ENCODE measurements at regions not wholly inside any gene's neighbourhood (a gene's known extent, or its start where the extent isn't known, plus 50 kb on each side); places are given as distances from the start of the nearest gene placed in this dataset.
"Not testable (repeated sequence)": the region's sequence is repeated elsewhere in the genome, so short reads cannot be mapped to it uniquely, and the experiment has no call there.

DNA sequence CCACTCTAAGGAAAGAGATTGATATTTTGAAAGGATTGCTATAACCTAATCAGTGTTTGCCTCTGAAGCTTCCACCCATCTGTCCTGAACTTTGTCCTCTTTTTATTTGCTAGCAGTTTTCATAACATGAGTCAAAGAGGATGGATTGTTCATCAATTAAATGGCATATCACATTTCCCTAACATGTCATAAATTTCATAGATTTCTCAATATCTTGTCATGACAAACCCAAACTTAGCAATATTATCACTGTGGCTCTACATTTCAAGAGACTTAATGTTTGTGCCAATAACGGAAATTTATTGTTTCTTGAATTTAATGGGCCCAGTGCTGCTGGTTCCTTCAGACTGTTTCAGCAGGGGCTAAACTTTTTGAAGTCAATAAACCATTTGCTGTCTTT is 330.3 kb downstream of the CAAP1 start:
- DNase-seq, result no peak

GRCh38 chr9:26561928-26562327 is 330.7 kb downstream of the CAAP1 start:
- DNase-seq, result peak in 1 of 2 experiments; percentile 6

GRCh38 chr9:26559506-26559905 is 333.1 kb downstream of the CAAP1 start:
- DNase-seq, result no peak

- DNase-seq, result no peak
Measured at GRCh38 chr9:26551971-26552370, 340.6 kb downstream of the CAAP1 start.

GRCh38 chr9:26551451-26551850 is 341.2 kb downstream of the CAAP1 start:
- no peak for DNase-seq

- DNase-seq, result no peak
Measured at GRCh38 chr9:26548781-26549290, 343.8 kb downstream of the CAAP1 start.

GRCh38 chr9:26539867-26540493 is 352.6 kb downstream of the CAAP1 start:
- DNase-seq, result no peak

DNA sequence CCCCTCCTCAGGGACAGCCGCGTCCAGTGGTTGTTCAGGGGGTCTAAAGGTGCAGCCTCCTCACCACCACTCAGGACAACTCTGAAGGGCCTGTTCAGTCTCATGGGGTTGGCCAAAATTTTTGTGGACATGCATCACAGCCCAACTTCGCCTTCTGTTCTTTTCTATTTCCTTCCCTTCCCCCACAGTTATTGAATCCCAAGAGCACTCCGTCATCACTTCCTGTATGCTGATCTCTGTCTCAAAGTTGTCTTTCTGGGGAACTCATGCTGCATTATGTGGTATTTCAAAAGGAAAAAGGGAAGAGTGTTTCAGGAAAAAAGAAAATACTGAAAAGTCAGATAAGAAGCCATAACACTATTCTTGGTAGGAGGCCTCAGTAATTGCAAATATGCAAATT is 355.4 kb downstream of the CAAP1 start:
- DNase-seq, result no peak

DNA sequence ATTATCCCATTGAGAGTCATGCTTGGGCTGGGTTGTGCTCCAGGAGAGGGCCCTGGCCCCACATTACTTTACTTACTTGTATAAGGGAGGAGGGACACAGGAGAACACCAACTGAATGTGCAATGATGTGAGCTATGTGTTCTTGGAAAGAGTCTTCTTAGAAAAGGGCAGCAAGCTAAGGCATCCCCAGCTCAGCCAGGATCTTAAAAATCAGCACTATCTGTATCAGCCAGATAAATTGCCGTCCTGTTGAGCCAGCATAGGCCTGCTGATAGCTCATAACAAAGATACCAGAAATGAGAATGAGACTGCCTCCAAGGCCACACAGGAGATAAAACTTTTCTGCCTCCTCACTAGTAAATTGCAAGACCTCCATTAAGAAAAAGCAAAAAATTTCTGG is 357.5 kb downstream of the CAAP1 start:
- DNase-seq, result no peak

DNA sequence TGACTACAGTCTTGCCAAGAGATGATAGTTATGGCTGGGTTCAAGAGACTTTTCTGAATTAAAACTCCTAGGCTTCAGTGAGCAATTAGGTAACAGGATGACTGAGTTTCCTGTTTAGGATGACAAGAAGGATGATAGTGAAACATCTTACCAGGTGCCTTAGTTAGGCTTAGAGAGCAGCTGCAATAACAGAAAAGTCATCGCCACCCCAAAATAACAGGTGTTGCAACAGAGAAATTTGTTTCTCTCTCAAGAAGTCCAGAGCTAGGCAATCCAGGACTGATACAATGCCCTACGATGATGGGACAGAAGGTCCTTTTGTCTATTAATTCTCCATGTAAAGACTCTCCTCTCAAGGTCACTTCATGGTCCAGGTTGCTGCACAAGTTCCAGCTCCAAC is 361.8 kb downstream of the CAAP1 start:
- no peak for DNase-seq

GRCh38 chr9:26527931-26528330 is 364.7 kb downstream of the CAAP1 start:
- DNase-seq, result no peak

DNA sequence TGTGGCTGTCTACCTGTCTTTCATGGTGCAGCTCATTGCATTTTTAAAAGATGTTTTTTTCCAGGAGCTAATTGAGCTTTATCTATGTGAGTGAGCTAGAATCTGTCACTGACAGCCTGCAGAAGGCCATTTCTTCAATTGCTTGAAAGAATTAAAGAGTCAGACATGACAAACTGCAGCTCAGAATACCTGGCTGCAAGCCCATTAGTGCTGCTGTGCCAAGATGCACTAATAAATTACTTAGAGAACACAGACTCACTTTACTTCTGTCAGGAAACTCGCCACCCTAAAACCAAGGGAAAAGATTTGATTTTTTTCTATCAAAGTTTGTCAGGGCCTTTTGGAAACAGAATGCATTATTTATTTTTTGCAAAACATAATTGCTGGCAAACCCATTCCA is 368.3 kb downstream of the CAAP1 start:
- no peak for DNase-seq

- DNase-seq, result no peak
Measured at GRCh38 chr9:26523577-26523976, 369.0 kb downstream of the CAAP1 start.

- no peak for DNase-seq
Measured at GRCh38 chr9:26520141-26520540, 372.5 kb downstream of the CAAP1 start.

GRCh38 chr9:26516773-26517343 is 375.7 kb downstream of the CAAP1 start:
- no peak for DNase-seq

GRCh38 chr9:26513730-26514129 is 378.9 kb downstream of the CAAP1 start:
- DNase-seq, result no peak

DNA sequence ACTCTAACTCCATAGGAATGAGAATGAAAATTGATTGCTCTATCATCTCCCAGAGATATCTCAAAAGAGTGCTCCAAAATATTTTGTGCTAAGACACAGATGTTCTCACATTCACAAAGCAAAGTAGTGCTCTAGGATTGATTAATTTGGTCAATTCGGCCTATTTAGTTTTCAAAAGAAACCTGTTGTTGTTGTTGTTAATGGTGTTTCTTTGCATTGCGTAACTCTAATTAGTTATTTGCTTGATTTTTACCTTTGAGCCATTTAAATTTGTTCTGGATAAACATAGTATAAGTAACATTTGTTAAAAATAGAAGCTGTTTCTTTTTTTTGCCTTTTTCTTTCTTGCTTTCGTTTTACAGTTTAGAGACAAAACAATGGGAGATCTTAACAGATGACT is 382.5 kb downstream of the CAAP1 start:
- no peak for DNase-seq

GRCh38 chr9:26508897-26509296 is 383.7 kb downstream of the CAAP1 start:
- no peak for DNase-seq

DNA sequence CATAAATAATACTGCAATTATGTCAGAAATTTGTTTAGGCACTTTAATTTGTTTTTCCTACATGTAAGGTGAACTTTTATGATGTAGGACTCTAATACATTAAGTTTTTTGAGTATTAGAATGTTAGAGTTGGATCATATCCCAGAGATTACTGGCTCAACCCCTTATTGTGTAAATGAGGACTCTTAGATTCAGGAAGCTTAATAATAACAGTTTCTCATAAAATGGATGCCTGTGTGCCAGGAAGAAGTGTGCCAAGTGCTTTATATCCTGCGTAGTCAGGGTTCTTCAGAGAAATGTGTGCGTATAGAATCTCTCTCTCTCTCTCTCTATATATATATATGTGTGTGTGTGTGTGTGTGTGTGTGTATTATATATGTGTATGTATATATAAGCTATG is 388.5 kb downstream of the CAAP1 start:
- no peak for DNase-seq

GRCh38 chr9:26502311-26502710 is 390.3 kb downstream of the CAAP1 start:
- DNase-seq, result peak in 1 of 2 experiments; percentile 39

DNA sequence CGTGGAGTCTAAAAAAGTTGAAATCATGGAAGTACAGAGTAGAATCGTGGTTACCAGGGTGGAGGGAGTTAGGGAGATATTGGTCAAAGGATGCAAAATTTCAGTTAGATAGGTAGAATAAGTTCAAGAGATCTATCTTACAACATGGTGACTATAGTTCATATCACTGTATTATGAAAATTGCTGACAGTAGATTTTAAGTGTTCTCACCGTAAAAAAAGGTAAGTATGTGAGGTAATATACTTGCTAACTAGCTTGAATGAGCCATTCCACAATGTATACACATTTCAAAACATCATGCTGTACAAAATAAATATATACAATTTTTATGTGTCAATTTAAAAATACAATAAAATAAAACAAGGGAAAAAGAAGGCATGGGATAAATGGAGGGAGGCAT is 392.1 kb downstream of the CAAP1 start:
- no peak for DNase-seq

GRCh38 chr9:26492608-26493521 is 399.7 kb downstream of the CAAP1 start:
- not testable (repeated sequence) for DNase-seq

GRCh38 chr9:26491922-26492607 is 400.5 kb downstream of the CAAP1 start:
- DNase-seq, result not testable (repeated sequence)
